Neural progenitor cell (in vitro differentiated cells): ENCODE measurements at regions not wholly inside any gene's neighbourhood (a gene's known extent, or its start where the extent isn't known, plus 50 kb on each side); places are given as distances from the start of the nearest gene placed in this dataset.

Experiments used
- DNase-seq: peaks from one replicate; pipeline ENCODE4 v3.0.0-alpha.2; 2016; ENCODE audit warnings: low spot score
- H2AFZ ChIP-seq: fragments of 200-600 bp; sonication (generic); replicated peaks from 2 replicates; pipeline ENCODE4 v1.6.1; 2016; ENCODE audit warnings: antibody characterized with exemption
- H3F3A ChIP-seq: fragments of 200-600 bp; sonication (generic); 2 replicates; pipeline ENCODE4 v1.6.1; 2016; ENCODE audit warnings: antibody characterized with exemption, low read depth
- H3K27ac ChIP-seq: fragments of 200-600 bp; sonication (generic); 2 replicates; pipeline ENCODE4 v1.5.1; 2016; ENCODE audit warnings: mild to moderate bottlenecking
- H3K27me3 ChIP-seq: fragments of 200-600 bp; sonication (generic); 2 replicates; pipeline ENCODE4 v1.6.1; 2016; ENCODE audit warnings: mild to moderate bottlenecking, moderate library complexity
- H3K36me3 ChIP-seq: fragments of 200-600 bp; sonication (generic); 2 replicates; pipeline ENCODE4 v1.5.1; 2016
- H3K4me1 ChIP-seq: fragments of 200-600 bp; sonication (generic); 2 replicates; pipeline ENCODE4 v1.6.1; 2016; ENCODE audit warnings: mixed run types
- H3K4me2 ChIP-seq: fragments of 200-600 bp; sonication (generic); 2 replicates; pipeline ENCODE4 v1.6.1; 2016
- H3K4me3 ChIP-seq: fragments of 200-600 bp; sonication (generic); 2 replicates; pipeline ENCODE4 v1.5.1; 2016
- H3K79me2 ChIP-seq: fragments of 200-600 bp; sonication (generic); 2 replicates; pipeline ENCODE4 v1.6.1; 2016; ENCODE audit warnings: low read depth
- H3K9ac ChIP-seq: fragments of 200-600 bp; sonication (generic); 2 replicates; pipeline ENCODE4 v1.6.1; 2016
- H3K9me3 ChIP-seq: fragments of 200-600 bp; sonication (generic); 2 replicates; pipeline ENCODE4 v1.5.1; 2016; ENCODE audit warnings: low read depth
- H4K20me1 ChIP-seq: fragments of 200-600 bp; sonication (generic); 2 replicates; pipeline ENCODE4 v1.6.1; 2016; ENCODE audit warnings: low read depth
- H3K27ac Mint-ChIP-seq: 3 replicates; pipeline ENCODE4 v1.8.0; 2021; ENCODE audit warnings: mixed read lengths
- H3K27me3 Mint-ChIP-seq: 2 replicates; pipeline ENCODE4 v1.8.0; 2022; ENCODE audit warnings: low read depth, mild to moderate bottlenecking, inconsistent platforms, moderate library complexity, mixed read lengths; ENCODE audit not compliant: insufficient read depth
- H3K36me3 Mint-ChIP-seq: 3 replicates; pipeline ENCODE4 v1.8.0; 2021; ENCODE audit warnings: mixed read lengths
- H3K4me1 Mint-ChIP-seq: 3 replicates; pipeline ENCODE4 v1.8.0; 2021; ENCODE audit warnings: mixed read lengths
- H3K4me3 Mint-ChIP-seq: 3 replicates; pipeline ENCODE4 v1.8.0; 2021; ENCODE audit warnings: mild to moderate bottlenecking, moderate library complexity, mixed read lengths
- H3K9me3 Mint-ChIP-seq: 3 replicates; pipeline ENCODE4 v1.8.0; 2020; ENCODE audit warnings: mixed read lengths
- CTCF ChIP-seq: fragments of 200-600 bp; sonication (generic); IDR thresholded peaks from 2 replicates; pipeline ENCODE4 v1.5.1; 2017; ENCODE audit warnings: antibody characterized with exemption, mild to moderate bottlenecking
- EZH2 ChIP-seq: fragments of 200-600 bp; sonication (generic); IDR thresholded peaks from 2 replicates; pipeline ENCODE4 v1.6.1; 2017; ENCODE audit warnings: antibody characterized with exemption, mild to moderate bottlenecking, moderate library complexity
- EZH2phosphoT487 ChIP-seq: fragments of 200-600 bp; sonication (generic); IDR thresholded peaks from 2 replicates; pipeline ENCODE4 v1.6.1; 2017; ENCODE audit warnings: antibody characterized with exemption

- DNase-seq, result no peak
- Mint-ChIP-seq H3K4me3 (no peak overlapping the region), H3K36me3 (no peaks in the 10 kb centered on the region), H3K27me3 (no peaks in the 10 kb centered on the region), H3K4me1 (peaks cover 2% of the 10 kb centered on the region), H3K9me3 (no peaks in the 10 kb centered on the region), H3K27ac (no peak overlapping the region)
- no peaks in the 10 kb centered on the region for H4K20me1 ChIP-seq
- no peak overlapping the region for H3K9ac ChIP-seq
- TF ChIP-seq EZH2 (no peak), EZH2phosphoT487 (no peak), CTCF (no peak)
- H3K4me1 ChIP-seq, result no peaks in the 10 kb centered on the region
- H3F3A ChIP-seq, result no peaks in the 10 kb centered on the region
- no peak overlapping the region for H3K27ac ChIP-seq
- H3K79me2 ChIP-seq, result no peaks in the 10 kb centered on the region
- H3K4me2 ChIP-seq, result no peak overlapping the region
- no peak overlapping the region for H2AFZ ChIP-seq
- no peak overlapping the region for H3K4me3 ChIP-seq
- H3K27me3 ChIP-seq, result no peaks in the 10 kb centered on the region
- H3K36me3 ChIP-seq, result no peaks in the 10 kb centered on the region
- no peaks in the 10 kb centered on the region for H3K9me3 ChIP-seq
These were observed 81.6 kb downstream of the LLPH start for GRCh38 chr12:66048835-66049537.

GRCh38 chr12:66048218-66048834 lies 82.2 kb downstream of the LLPH start:
- Histone ChIP-seq H3K4me1 (no peaks in the 10 kb centered on the region), H3K9me3 (no peaks in the 10 kb centered on the region), H3K27me3 (no peaks in the 10 kb centered on the region), H3K4me3 (no peak overlapping the region), H2AFZ (no peak overlapping the region), H4K20me1 (no peaks in the 10 kb centered on the region), H3K4me2 (no peak overlapping the region), H3F3A (no peaks in the 10 kb centered on the region), H3K79me2 (no peaks in the 10 kb centered on the region), H3K36me3 (no peaks in the 10 kb centered on the region), H3K9ac (no peak overlapping the region), H3K27ac (no peak overlapping the region)
- DNase-seq, result no peak
- H3K9me3 Mint-ChIP-seq, result no peaks in the 10 kb centered on the region
- H3K27me3 Mint-ChIP-seq, result no peaks in the 10 kb centered on the region
- H3K4me3 Mint-ChIP-seq, result no peak overlapping the region
- no peak for TF ChIP-seq CTCF
- TF ChIP-seq EZH2phosphoT487, result no peak
- no peak for TF ChIP-seq EZH2
- H3K27ac Mint-ChIP-seq, result no peak overlapping the region
- peaks cover 2% of the 10 kb centered on the region for H3K4me1 Mint-ChIP-seq
- no peaks in the 10 kb centered on the region for H3K36me3 Mint-ChIP-seq

- Histone ChIP-seq H3K36me3 (no peaks in the 10 kb centered on the region), H3F3A (no peaks in the 10 kb centered on the region), H3K27ac (no peak overlapping the region), H3K4me3 (no peak overlapping the region), H3K4me2 (no peak overlapping the region), H3K9ac (no peak overlapping the region), H3K27me3 (no peaks in the 10 kb centered on the region), H2AFZ (no peak overlapping the region), H3K9me3 (no peaks in the 10 kb centered on the region), H3K79me2 (no peaks in the 10 kb centered on the region), H4K20me1 (no peaks in the 10 kb centered on the region), H3K4me1 (no peaks in the 10 kb centered on the region)
- peaks cover 2% of the 10 kb centered on the region for H3K4me1 Mint-ChIP-seq
- H3K9me3 Mint-ChIP-seq, result no peaks in the 10 kb centered on the region
- no peaks in the 10 kb centered on the region for H3K27me3 Mint-ChIP-seq
- H3K36me3 Mint-ChIP-seq, result no peaks in the 10 kb centered on the region
- DNase-seq, result no peak
- no peak overlapping the region for H3K27ac Mint-ChIP-seq
- TF ChIP-seq EZH2 (no peak), EZH2phosphoT487 (no peak), CTCF (no peak)
- H3K4me3 Mint-ChIP-seq, result no peak overlapping the region
These were observed 83.0 kb downstream of the LLPH start for GRCh38 chr12:66047411-66048021.
